Left lung (tissue), 4 donors: ENCODE measurements at regions not wholly inside any gene's neighbourhood (a gene's known extent, or its start where the extent isn't known, plus 50 kb on each side); places are given as distances from the start of the nearest gene placed in this dataset.

ENCODE experiments used
- ATAC-seq: fragments of 200-7000 bp; cut with Tn5 transposase; one replicate; pipeline ENCODE4 v1.9.1; 2020; ENCODE audit warnings: moderate library complexity
- DNase-seq, 4 donors: peaks; one replicate each; pipeline ENCODE4 v3.0.0-alpha.2; 2013 to 2020
- H3K27ac ChIP-seq, 2 donors: fragments of 200-600 bp; sonication (generic) in 1 of 2; one replicate each; pipeline versions ENCODE4 v1.5.0 to v1.8.0; 2020 to 2021
- H3K27me3 ChIP-seq, 2 donors: fragments of 200-600 bp; sonication (generic) in 1 of 2; one replicate each; pipeline versions ENCODE4 v1.5.0 to v1.8.0; 2020 to 2021
- H3K36me3 ChIP-seq, 2 donors: fragments of 200-600 bp; sonication (generic) in 1 of 2; one replicate each; pipeline versions ENCODE4 v1.5.0 to v1.8.0; 2020 to 2021
- H3K4me1 ChIP-seq, 2 donors: fragments of 200-600 bp; one replicate each; pipeline ENCODE4 v1.8.0; 2021
- H3K4me3 ChIP-seq, 2 donors: fragments of 200-600 bp; sonication (generic) in 1 of 2; one replicate each; pipeline versions ENCODE4 v1.5.0 to v1.8.0; 2020 to 2021; ENCODE audit warnings: mild to moderate bottlenecking in 1 of 2
- H3K9me3 ChIP-seq, 2 donors: fragments of 200-600 bp; sonication (generic) in 1 of 2; one replicate each; pipeline versions ENCODE4 v1.5.0 to v1.8.0; 2020 to 2021
- CTCF ChIP-seq, 2 donors: fragments of 200-600 bp; sonication (generic) in 1 of 2; IDR thresholded peaks; one replicate each; pipeline versions ENCODE4 v1.5.0 to v1.8.0; 2021; ENCODE audit warnings: antibody characterized with exemption in 2 of 2
- intact Hi-C, 2 donors: fragments of 100-400 bp; cut with DNase I; formaldehyde crosslinking; loops; one replicate each; pipeline versions ENCODE4 v1.11.2 to v1.14.2; 2022
- donor health status: DM: no; HTN: yes; CAD: no.
- donor health status: DM: no; HTN: no; CAD: no.

- Histone ChIP-seq H3K4me1 (peaks cover 0 to 6% of the 10 kb centered on the region in 2 donors), H3K27ac (no peak overlapping the region), H3K36me3 (no peaks in the 10 kb centered on the region), H3K4me3 (no peak overlapping the region), H3K27me3 (no peaks in the 10 kb centered on the region), H3K9me3 (no peaks in the 10 kb centered on the region)
- ATAC-seq (no peak), DNase-seq (no peak)
- intact Hi-C loops = no loop called here
- no peak for TF ChIP-seq CTCF (IDR thresholded peaks at IDR 0.05)
These were observed 153.5 kb downstream of the SLC28A3 start for GRCh38 chr9:84187090-84187489.

- peaks cover 0 to 8% of the 10 kb centered on the region in 2 donors for H3K9me3 ChIP-seq
- DNase-seq (no peak), ATAC-seq (no peak)
- H3K27ac ChIP-seq = no peak overlapping the region
- no peaks in the 10 kb centered on the region for H3K27me3 ChIP-seq
- intact Hi-C loops = no loop called here
- no peak for TF ChIP-seq CTCF (IDR thresholded peaks at IDR 0.05)
- no peaks in the 10 kb centered on the region for H3K4me1 ChIP-seq
- H3K4me3 ChIP-seq = no peak overlapping the region
- no peaks in the 10 kb centered on the region for H3K36me3 ChIP-seq
These were observed 150.7 kb downstream of the SLC28A3 start for GRCh38 chr9:84189904-84190303.

- intact Hi-C loops = no loop called here
- Histone ChIP-seq H3K36me3 (no peaks in the 10 kb centered on the region), H3K4me3 (no peak overlapping the region), H3K9me3 (peaks cover 0 to 8% of the 10 kb centered on the region in 2 donors), H3K4me1 (no peaks in the 10 kb centered on the region), H3K27ac (no peak overlapping the region), H3K27me3 (no peaks in the 10 kb centered on the region)
- ATAC-seq (no peak), DNase-seq (no peak)
- no peak for TF ChIP-seq CTCF (IDR thresholded peaks at IDR 0.05)
These were observed 150.1 kb downstream of the SLC28A3 start for GRCh38 chr9:84190411-84190810.

- DNase-seq (no peak), ATAC-seq (no peak)
- H3K9me3 ChIP-seq = no peaks in the 10 kb centered on the region
- no peak for TF ChIP-seq CTCF (IDR thresholded peaks at IDR 0.05)
- no peak overlapping the region for H3K4me3 ChIP-seq
- no peaks in the 10 kb centered on the region for H3K4me1 ChIP-seq
- intact Hi-C loops = no loop called here
- no peak overlapping the region for H3K27ac ChIP-seq
- H3K27me3 ChIP-seq = no peaks in the 10 kb centered on the region
- H3K36me3 ChIP-seq = no peaks in the 10 kb centered on the region
These were observed 133.7 kb downstream of the SLC28A3 start for GRCh38 chr9:84206801-84207370.

GRCh38 chr9:84207491-84207951, 133.0 kb downstream of the SLC28A3 start:
- Histone ChIP-seq H3K4me1 (no peaks in the 10 kb centered on the region), H3K9me3 (no peaks in the 10 kb centered on the region), H3K36me3 (no peaks in the 10 kb centered on the region), H3K4me3 (no peak overlapping the region), H3K27me3 (no peaks in the 10 kb centered on the region), H3K27ac (no peak overlapping the region)
- peak in 2 of 4 donors; percentile 36 to 47 for DNase-seq
- intact Hi-C loops = no loop called here
- TF ChIP-seq CTCF (IDR thresholded peaks at IDR 0.05) = no peak
- no peak for ATAC-seq
